Heart right ventricle (tissue), 16 donors: ENCODE measurements at regions not wholly inside any gene's neighbourhood (a gene's known extent, or its start where the extent isn't known, plus 50 kb on each side); places are given as distances from the start of the nearest gene placed in this dataset.

Experiments
- ATAC-seq, 8 donors: fragments of 200-7000 bp; cut with Tn5 transposase; one replicate each; pipeline ENCODE4 v1.9.1; 2020; ENCODE audit warnings: mild to moderate bottlenecking in 8 of 8, moderate library complexity in 8 of 8, moderate number of reproducible peaks in 1 of 8
- DNase-seq, 2 donors: peaks; one replicate each; pipeline ENCODE4 v3.0.0-alpha.2; 2020
- H3K27ac ChIP-seq, 10 donors: fragments of 200-600 bp; sonication (generic) in 2 of 10; one replicate each; pipeline versions ENCODE4 v1.5.0 to v1.8.0; 2020 to 2022; ENCODE audit warnings: mild to moderate bottlenecking in 3 of 10
- H3K27me3 ChIP-seq, 7 donors: fragments of 200-600 bp; one replicate each; pipeline ENCODE4 v1.8.0; 2021 to 2022; ENCODE audit warnings: mild to moderate bottlenecking in 2 of 7
- H3K36me3 ChIP-seq, 9 donors: fragments of 200-600 bp; sonication (generic) in 1 of 9; one replicate each; pipeline versions ENCODE4 v1.5.0 to v1.8.0; 2020 to 2022; ENCODE audit warnings: mild to moderate bottlenecking in 2 of 9
- H3K4me1 ChIP-seq, 9 donors: fragments of 200-600 bp; sonication (generic) in 1 of 9; one replicate each; pipeline versions ENCODE4 v1.5.0 to v1.8.0; 2020 to 2022; ENCODE audit warnings: mild to moderate bottlenecking in 4 of 9
- H3K4me3 ChIP-seq, 10 donors: fragments of 200-600 bp; sonication (generic) in 2 of 10; one replicate each; pipeline versions ENCODE4 v1.5.0 to v1.8.0; 2020 to 2022; ENCODE audit warnings: mild to moderate bottlenecking in 7 of 10, moderate library complexity in 2 of 10
- H3K9me3 ChIP-seq, 11 donors: fragments of 200-600 bp in 10 of 11; sonication (generic) in 2 of 11; one replicate each; pipeline versions ENCODE4 v1.5.0 to v1.8.0; 2013 to 2022; ENCODE audit warnings: mild to moderate bottlenecking in 2 of 11, control low read depth in 1 of 11, moderate library complexity in 1 of 11
- WGBS, 2 donors: extraction: QIAGEN DNeasy Blood & Tissue Kit; methylation state at CpG; one replicate each; pipeline ENCODE4 v1.1.7; 2013; ENCODE audit warnings: inconsistent platforms in 1 of 2; 5-methylcytosine and 5-hydroxymethylcytosine counted together
- intact Hi-C, 10 donors: fragments of 100-400 bp; cut with DNase I; formaldehyde crosslinking; loops; one replicate each; pipeline versions ENCODE4 v1.11.1 to v1.14.2; 2022
- TF ChIP-seq, protein P1 (sequence below), 9 donors: fragments of 200-600 bp; sonication (generic) in 2 of 9; IDR thresholded peaks; one replicate each; pipeline versions ENCODE4 v1.5.0 to v1.8.0; 2021 to 2022; ENCODE audit warnings: antibody characterized with exemption in 9 of 9, mild to moderate bottlenecking in 5 of 9, moderate library complexity in 1 of 9
- donor health status: Arrhythmogenic right ventricular cardiomyopathy.
- donor health status: ischemic (EF 13 %, LVEDD 7.1; RV severe dilation, severe dysfunction).
- donor health status: healthy with polysubstance abuse.
- donor health status: DM: no; HTN: yes; CAD: no.
- donor health status: DM: no; HTN: no; CAD: no.
- donor health status: ischemic (EF 25% LVEDD 6.9; RV normal size, moderate dysfunction).
- donor health status: ischemic (EF 25% LVEDD 5.7; RV mildly dilated, moderate dysfunction).
- donor health status: healthy.
- donor health status: DM: yes; HTN: yes; CAD: no.
- donor health status: Ischemic cardiomyopathy.
- donor health status: ischemic (EF 35%, LVEDD 5.7; RV mildly dilated, moderate dysfunction).
- donor health status: nonischemic (EF 11% LVEDD 7.7; RV severe dilation, severe dysfunction).
- donor health status: DM: yes; HTN: yes; CAD: no.
- donor health status: PGD.
- donor health status: ischemic (EF 29% LVEDD 5.4; RV normal size, mild dysfunction).
- donor health status: nonischemic (EF 23%, LVEDD 6.1; RV moderate dilation, normal function).

- 65 to 67% methylated on average over 4 of the region's 4 CpGs for WGBS, 2 donors
- Histone ChIP-seq H3K4me3 (no peak overlapping the region), H3K9me3 (peaks cover 0 to 2% (median 0%) of the 10 kb centered on the region in 11 donors), H3K27ac (no peak overlapping the region), H3K4me1 (no peaks in the 10 kb centered on the region), H3K27me3 (no peaks in the 10 kb centered on the region), H3K36me3 (no peaks in the 10 kb centered on the region)
- ATAC-seq, result no peak
- intact Hi-C loops, result no loop called here
- TF ChIP-seq, protein P1, sequence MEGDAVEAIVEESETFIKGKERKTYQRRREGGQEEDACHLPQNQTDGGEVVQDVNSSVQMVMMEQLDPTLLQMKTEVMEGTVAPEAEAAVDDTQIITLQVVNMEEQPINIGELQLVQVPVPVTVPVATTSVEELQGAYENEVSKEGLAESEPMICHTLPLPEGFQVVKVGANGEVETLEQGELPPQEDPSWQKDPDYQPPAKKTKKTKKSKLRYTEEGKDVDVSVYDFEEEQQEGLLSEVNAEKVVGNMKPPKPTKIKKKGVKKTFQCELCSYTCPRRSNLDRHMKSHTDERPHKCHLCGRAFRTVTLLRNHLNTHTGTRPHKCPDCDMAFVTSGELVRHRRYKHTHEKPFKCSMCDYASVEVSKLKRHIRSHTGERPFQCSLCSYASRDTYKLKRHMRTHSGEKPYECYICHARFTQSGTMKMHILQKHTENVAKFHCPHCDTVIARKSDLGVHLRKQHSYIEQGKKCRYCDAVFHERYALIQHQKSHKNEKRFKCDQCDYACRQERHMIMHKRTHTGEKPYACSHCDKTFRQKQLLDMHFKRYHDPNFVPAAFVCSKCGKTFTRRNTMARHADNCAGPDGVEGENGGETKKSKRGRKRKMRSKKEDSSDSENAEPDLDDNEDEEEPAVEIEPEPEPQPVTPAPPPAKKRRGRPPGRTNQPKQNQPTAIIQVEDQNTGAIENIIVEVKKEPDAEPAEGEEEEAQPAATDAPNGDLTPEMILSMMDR (IDR thresholded peaks at IDR 0.05), result no peak
- DNase-seq, result no peak
Observed at GRCh38 chr6:48817333-48818051, 645.6 kb downstream of the MMUT start.

GRCh38 chr6:48814957-48815356 lies 648.1 kb downstream of the MMUT start:
- no peak for DNase-seq
- intact Hi-C loops, result no loop called here

GRCh38 chr6:48813836-48814235 lies 649.2 kb downstream of the MMUT start:
- DNase-seq (no peak), ATAC-seq (no peak)
- WGBS, 2 donors, result 40 to 67% methylated on average over 3 of the region's 3 CpGs
- Histone ChIP-seq H3K27ac (no peak overlapping the region), H3K27me3 (no peaks in the 10 kb centered on the region), H3K4me1 (no peaks in the 10 kb centered on the region), H3K4me3 (no peak overlapping the region), H3K9me3 (no peaks in the 10 kb centered on the region), H3K36me3 (no peaks in the 10 kb centered on the region)
- TF ChIP-seq, protein P1 (IDR thresholded peaks at IDR 0.05), result no peak
- intact Hi-C loops, result no loop called here

More at GRCh38 chr6:48814957-48815356, 648.1 kb downstream of the MMUT start:
- Histone ChIP-seq H3K36me3 (no peaks in the 10 kb centered on the region), H3K27ac (no peak overlapping the region), H3K27me3 (no peaks in the 10 kb centered on the region), H3K4me3 (no peak overlapping the region), H3K4me1 (no peaks in the 10 kb centered on the region), H3K9me3 (no peaks in the 10 kb centered on the region)
- TF ChIP-seq, protein P1 (IDR thresholded peaks at IDR 0.05), result no peak
- ATAC-seq, result no peak

DNA sequence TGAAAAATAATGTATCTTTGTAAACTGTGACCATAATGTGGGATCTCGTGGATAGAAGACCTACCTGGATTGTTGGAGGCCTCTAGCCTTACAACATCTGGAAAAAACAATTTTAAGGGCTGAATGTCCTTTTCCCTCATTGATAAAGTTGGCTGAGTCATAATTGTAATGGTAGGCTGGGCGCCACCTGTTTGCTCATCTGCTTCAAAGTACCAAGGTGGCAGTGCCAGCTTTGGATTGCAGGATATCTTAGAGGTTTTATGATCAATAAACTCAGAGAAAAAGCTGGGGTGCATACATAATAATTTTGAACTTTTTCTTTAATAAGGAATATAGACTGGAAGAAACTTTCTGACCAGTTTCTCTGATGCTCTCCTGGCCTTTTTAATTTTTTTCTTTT lies 653.4 kb downstream of the MMUT start:
- no peak overlapping the region for H3K4me3 ChIP-seq
- intact Hi-C loops, result no loop called here
- no peak for DNase-seq
- no peak overlapping the region for H3K27ac ChIP-seq
- 80 to 82% methylated on average over 2 of the region's 2 CpGs for WGBS, 2 donors
- H3K9me3 ChIP-seq, result no peaks in the 10 kb centered on the region
- H3K4me1 ChIP-seq, result no peaks in the 10 kb centered on the region
- TF ChIP-seq, protein P1 (IDR thresholded peaks at IDR 0.05), result no peak
- no peaks in the 10 kb centered on the region for H3K27me3 ChIP-seq
- no peak for ATAC-seq
- H3K36me3 ChIP-seq, result no peaks in the 10 kb centered on the region
